ENCODE measurements at regions not wholly inside any gene's neighbourhood (a gene's known extent, or its start where the extent isn't known, plus 50 kb on each side); places are given as distances from the start of the nearest gene placed in this dataset.

DNA sequence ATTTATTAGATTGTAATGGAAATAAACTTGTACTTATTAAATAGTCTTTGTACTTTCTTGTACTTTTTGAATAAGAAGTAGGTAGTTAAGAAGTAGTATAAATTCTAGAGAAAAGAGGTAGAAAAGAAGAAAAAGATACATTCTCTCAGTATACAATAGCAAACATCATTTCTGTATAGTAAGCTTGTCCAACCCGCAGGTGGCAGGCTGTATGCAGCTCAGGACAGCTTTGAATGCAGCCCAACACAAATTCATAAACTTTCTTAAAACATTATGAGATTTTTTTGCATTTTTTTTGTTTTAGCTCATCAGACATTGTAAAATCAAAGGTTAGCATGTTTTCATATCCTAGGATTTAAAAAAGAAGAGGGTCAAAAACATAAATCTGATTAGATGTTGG is 441.6 kb downstream of the DTHD1 start:
- H3K36me3 ChIP-seq, result no peaks in the 10 kb centered on the region

DNA sequence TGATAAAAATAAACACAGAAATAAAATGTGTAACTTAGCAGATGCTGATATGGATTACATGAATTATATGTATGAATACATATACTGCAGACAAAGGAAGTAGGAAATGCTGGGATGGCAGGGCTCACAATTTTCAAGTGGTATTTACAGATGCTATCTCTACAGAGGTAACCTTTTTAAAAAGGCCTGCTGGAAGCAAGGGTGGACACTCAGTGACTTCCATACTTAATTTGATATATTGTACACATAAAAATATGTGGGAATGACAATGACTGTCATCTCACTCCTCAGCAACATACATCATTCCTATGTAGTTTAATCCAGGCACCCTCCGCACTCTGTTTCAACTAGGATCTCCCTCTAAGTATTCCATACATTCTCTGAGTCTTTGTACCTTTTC is 452.9 kb downstream of the DTHD1 start:
- no peaks in the 10 kb centered on the region for H3K4me1 ChIP-seq
- intact Hi-C loops (cut with DNase I), result no loop called here
- no peaks in the 10 kb centered on the region for H3K27me3 ChIP-seq
- no peaks in the 10 kb centered on the region for H3K36me3 ChIP-seq
- TF ChIP-seq, protein P1, sequence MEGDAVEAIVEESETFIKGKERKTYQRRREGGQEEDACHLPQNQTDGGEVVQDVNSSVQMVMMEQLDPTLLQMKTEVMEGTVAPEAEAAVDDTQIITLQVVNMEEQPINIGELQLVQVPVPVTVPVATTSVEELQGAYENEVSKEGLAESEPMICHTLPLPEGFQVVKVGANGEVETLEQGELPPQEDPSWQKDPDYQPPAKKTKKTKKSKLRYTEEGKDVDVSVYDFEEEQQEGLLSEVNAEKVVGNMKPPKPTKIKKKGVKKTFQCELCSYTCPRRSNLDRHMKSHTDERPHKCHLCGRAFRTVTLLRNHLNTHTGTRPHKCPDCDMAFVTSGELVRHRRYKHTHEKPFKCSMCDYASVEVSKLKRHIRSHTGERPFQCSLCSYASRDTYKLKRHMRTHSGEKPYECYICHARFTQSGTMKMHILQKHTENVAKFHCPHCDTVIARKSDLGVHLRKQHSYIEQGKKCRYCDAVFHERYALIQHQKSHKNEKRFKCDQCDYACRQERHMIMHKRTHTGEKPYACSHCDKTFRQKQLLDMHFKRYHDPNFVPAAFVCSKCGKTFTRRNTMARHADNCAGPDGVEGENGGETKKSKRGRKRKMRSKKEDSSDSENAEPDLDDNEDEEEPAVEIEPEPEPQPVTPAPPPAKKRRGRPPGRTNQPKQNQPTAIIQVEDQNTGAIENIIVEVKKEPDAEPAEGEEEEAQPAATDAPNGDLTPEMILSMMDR (IDR thresholded peaks at IDR 0.05), result no peak
- no peak overlapping the region for H3K27ac ChIP-seq
- DNase-seq (no peak), ATAC-seq (no peak)
- H3K4me3 ChIP-seq, result no peak overlapping the region
- H3K9me3 ChIP-seq, result no peaks in the 10 kb centered on the region

More for the DNA sequence above, 441.6 kb downstream of the DTHD1 start:
- DNase-seq (no peak), ATAC-seq (no peak)
- Histone ChIP-seq H3K4me1 (no peaks in the 10 kb centered on the region), H3K27me3 (no peaks in the 10 kb centered on the region), H3K27ac (no peak overlapping the region), H3K4me3 (no peak overlapping the region), H3K9me3 (no peaks in the 10 kb centered on the region)
- TF ChIP-seq, protein P1 (IDR thresholded peaks at IDR 0.05), result no peak
- intact Hi-C loops (cut with DNase I), result no loop called here

- Histone ChIP-seq H3K4me3 (no peak overlapping the region), H3K27me3 (no peaks in the 10 kb centered on the region), H3K36me3 (no peaks in the 10 kb centered on the region), H3K27ac (no peak overlapping the region), H3K4me1 (no peaks in the 10 kb centered on the region), H3K9me3 (no peaks in the 10 kb centered on the region)
- TF ChIP-seq, protein P1 (IDR thresholded peaks at IDR 0.05), result no peak
- DNase-seq, result no peak
- ATAC-seq, result no peak
- intact Hi-C loops (cut with DNase I), result no loop called here
Observed at GRCh38 chr4:36737691-36738090, 456.3 kb downstream of the DTHD1 start.

DNA sequence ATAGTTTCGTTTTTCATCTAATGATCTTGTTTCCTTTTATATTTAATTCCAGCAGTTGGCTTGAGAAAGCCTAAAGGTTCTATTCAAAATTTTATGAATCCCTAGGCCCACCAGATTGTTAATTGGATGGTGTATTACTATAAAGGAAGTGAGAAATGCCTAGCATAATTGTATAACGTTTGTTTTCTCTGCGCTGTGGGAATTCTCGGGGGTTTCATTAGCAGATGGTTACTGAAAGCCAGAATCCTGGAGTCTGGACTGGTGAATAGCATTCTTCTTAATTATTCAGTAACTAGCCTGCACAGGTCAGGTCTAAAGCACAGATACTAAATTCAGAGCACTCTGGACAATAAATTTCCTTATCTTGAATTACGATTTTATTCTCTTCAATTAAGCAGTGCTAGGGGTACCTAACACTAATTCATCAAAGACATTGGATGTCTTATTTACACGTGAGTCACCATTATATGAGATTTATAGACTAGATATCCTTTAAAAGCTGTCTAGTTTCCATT is 459.4 kb downstream of the DTHD1 start:
- Histone ChIP-seq H3K36me3 (no peaks in the 10 kb centered on the region), H3K4me1 (no peaks in the 10 kb centered on the region), H3K27ac (no peak overlapping the region), H3K27me3 (no peaks in the 10 kb centered on the region), H3K4me3 (no peak overlapping the region), H3K9me3 (no peaks in the 10 kb centered on the region)
- ATAC-seq, result no peak
- no peak for DNase-seq
- TF ChIP-seq, protein P1 (IDR thresholded peaks at IDR 0.05), result no peak
- intact Hi-C loops (cut with DNase I), result no loop called here

GRCh38 chr4:36747277-36748129 is 466.1 kb downstream of the DTHD1 start:
- Histone ChIP-seq H3K4me1 (no peaks in the 10 kb centered on the region), H3K27me3 (no peaks in the 10 kb centered on the region), H3K27ac (no peak overlapping the region), H3K4me3 (no peak overlapping the region), H3K36me3 (no peaks in the 10 kb centered on the region), H3K9me3 (no peaks in the 10 kb centered on the region)
- ATAC-seq, result no peak
- DNase-seq, result no peak
- TF ChIP-seq, protein P1 (IDR thresholded peaks at IDR 0.05), result no peak
- intact Hi-C loops (cut with DNase I), result no loop called here

Measured in left lung (tissue), 4 donors.